ENCODE measurements at regions not wholly inside any gene's neighbourhood (a gene's known extent, or its start where the extent isn't known, plus 50 kb on each side); places are given as distances from the start of the nearest gene placed in this dataset.

DNA sequence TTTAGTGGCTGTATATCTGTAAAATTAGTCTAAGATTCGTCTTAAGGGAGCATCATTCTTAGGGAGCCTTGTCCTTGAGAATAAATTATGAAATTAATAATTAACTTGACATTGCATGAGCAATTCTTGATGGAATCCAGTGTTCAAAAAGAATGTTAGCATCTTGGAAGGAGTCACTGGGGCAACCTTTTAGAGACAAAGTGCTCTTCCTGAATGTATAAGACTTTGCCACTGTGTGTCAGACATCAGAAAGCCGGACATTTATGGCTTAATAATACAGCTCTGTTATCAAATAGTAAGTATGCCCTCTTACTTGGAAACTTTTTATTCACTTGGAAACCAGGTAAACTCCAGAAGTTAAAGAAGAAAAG is 83.3 kb downstream of the CCER1 start:
- Mint-ChIP-seq H3K27ac (no peak overlapping the region), H3K9me3 (no peaks in the 10 kb centered on the region; a peak in 1 of 5 replicates), H3K36me3 (ENCODE audit: insufficient read depth in 1 of 3, low read depth in 3 of 3) (no peaks in the 10 kb centered on the region; a peak in 1 of 7 replicates), H3K4me1 (no peaks in the 10 kb centered on the region), H3K4me3 (no peak overlapping the region), H3K27me3 (ENCODE audit: low read depth) (no peaks in the 10 kb centered on the region)
- Histone ChIP-seq H2BK5ac (ENCODE audit: insufficient read length, low read length) (no peak overlapping the region), H2BK15ac (ENCODE audit: low read depth, low read length) (no peak overlapping the region), H3K23me2 (ENCODE audit: insufficient read length, low read depth, low read length, poor library complexity, severe bottlenecking) (no peaks in the 10 kb centered on the region), H3K79me1 (ENCODE audit: insufficient read depth, low read depth, low read length, poor library complexity, severe bottlenecking) (no peaks in the 10 kb centered on the region), H4K5ac (ENCODE audit: insufficient read length, low read depth, low read length) (no peak overlapping the region), H3K4me1 (ENCODE audit: insufficient read depth, low read length) (no peaks in the 10 kb centered on the region), H3K9ac (ENCODE audit: extremely low read depth, insufficient read length, low read length) (no peak overlapping the region), H3K79me2 (ENCODE audit: insufficient read depth, low read length) (no peaks in the 10 kb centered on the region), H2AK5ac (ENCODE audit: insufficient read length, low read length) (no peak overlapping the region), H3T11ph (ENCODE audit: low read length) (no peak overlapping the region), H3K4me2 (ENCODE audit: insufficient read depth, insufficient read length, low read length) (no peak overlapping the region), H3K27ac (ENCODE audit: insufficient read length, low read depth, low read length) (no peak overlapping the region), H3K18ac (ENCODE audit: insufficient read length, low read depth, low read length) (no peak overlapping the region), H3K23ac (ENCODE audit: insufficient read length, low read depth, low read length) (no peak overlapping the region), H2AFZ (ENCODE audit: low read length) (no peak overlapping the region), H3K4ac (ENCODE audit: low read depth, low read length) (no peak overlapping the region), H4K20me1 (ENCODE audit: control insufficient read depth, insufficient read depth, insufficient read length) (no peaks in the 10 kb centered on the region), H2BK12ac (ENCODE audit: insufficient read length, low read depth, low read length) (no peak overlapping the region), H3K27me3 (ENCODE audit: insufficient read depth, low read length) (no peaks in the 10 kb centered on the region), H2BK20ac (ENCODE audit: low read depth, low read length, poor library complexity, severe bottlenecking) (no peak overlapping the region), H4K91ac (ENCODE audit: insufficient read length, low read depth, low read length) (no peak overlapping the region), H3K9me3 (ENCODE audit: control insufficient read depth, low read depth, low read length) (no peaks in the 10 kb centered on the region), H2BK120ac (ENCODE audit: low read depth, low read length, poor library complexity, severe bottlenecking) (no peak overlapping the region), H3K56ac (ENCODE audit: insufficient read length, low read depth, low read length) (no peak overlapping the region), H3K14ac (ENCODE audit: insufficient read depth, low read length) (no peak overlapping the region), H4K8ac (replicated peaks; ENCODE audit: insufficient read length, low read depth, low read length) (no peak overlapping the region)
- DNase-seq = no peak
- WGBS (ENCODE audit: extremely low coverage, insufficient read length, low lambda C conversion rate) = no CpG with 5 or more reads among the region's 2 CpGs
- TF ChIP-seq, protein P1, sequence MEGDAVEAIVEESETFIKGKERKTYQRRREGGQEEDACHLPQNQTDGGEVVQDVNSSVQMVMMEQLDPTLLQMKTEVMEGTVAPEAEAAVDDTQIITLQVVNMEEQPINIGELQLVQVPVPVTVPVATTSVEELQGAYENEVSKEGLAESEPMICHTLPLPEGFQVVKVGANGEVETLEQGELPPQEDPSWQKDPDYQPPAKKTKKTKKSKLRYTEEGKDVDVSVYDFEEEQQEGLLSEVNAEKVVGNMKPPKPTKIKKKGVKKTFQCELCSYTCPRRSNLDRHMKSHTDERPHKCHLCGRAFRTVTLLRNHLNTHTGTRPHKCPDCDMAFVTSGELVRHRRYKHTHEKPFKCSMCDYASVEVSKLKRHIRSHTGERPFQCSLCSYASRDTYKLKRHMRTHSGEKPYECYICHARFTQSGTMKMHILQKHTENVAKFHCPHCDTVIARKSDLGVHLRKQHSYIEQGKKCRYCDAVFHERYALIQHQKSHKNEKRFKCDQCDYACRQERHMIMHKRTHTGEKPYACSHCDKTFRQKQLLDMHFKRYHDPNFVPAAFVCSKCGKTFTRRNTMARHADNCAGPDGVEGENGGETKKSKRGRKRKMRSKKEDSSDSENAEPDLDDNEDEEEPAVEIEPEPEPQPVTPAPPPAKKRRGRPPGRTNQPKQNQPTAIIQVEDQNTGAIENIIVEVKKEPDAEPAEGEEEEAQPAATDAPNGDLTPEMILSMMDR (conservative IDR thresholded peaks at IDR 0.05) = no peak

Measured in H9 (cell line).